ENCODE measurements at regions not wholly inside any gene's neighbourhood (a gene's known extent, or its start where the extent isn't known, plus 50 kb on each side); places are given as distances from the start of the nearest gene placed in this dataset.

GRCh38 chr6:137734875-137735182, 132.2 kb upstream of the TNFAIP3 start:
- Mint-ChIP-seq H3K27me3 (ENCODE audit: low read depth) (peaks cover 2% of the 10 kb centered on the region), H3K36me3 (ENCODE audit: insufficient read depth in 1 of 3, low read depth in 3 of 3) (no peaks in the 10 kb centered on the region), H3K9me3 (no peaks in the 10 kb centered on the region), H3K4me1 (no peaks in the 10 kb centered on the region), H3K27ac (no peak overlapping the region), H3K4me3 (no peak overlapping the region)
- WGBS (ENCODE audit: extremely low coverage, insufficient read length, low lambda C conversion rate) = no CpG with 5 or more reads among the region's 4 CpGs
- Histone ChIP-seq H4K5ac (ENCODE audit: insufficient read length, low read depth, low read length) (no peak overlapping the region), H4K20me1 (ENCODE audit: control insufficient read depth, insufficient read depth, insufficient read length) (no peaks in the 10 kb centered on the region), H3T11ph (ENCODE audit: low read length) (no peak overlapping the region), H3K23ac (ENCODE audit: insufficient read length, low read depth, low read length) (no peak overlapping the region), H2BK5ac (ENCODE audit: insufficient read length, low read length) (no peak overlapping the region), H4K8ac (replicated peaks; ENCODE audit: insufficient read length, low read depth, low read length) (no peak overlapping the region), H3K4ac (ENCODE audit: low read depth, low read length) (no peak overlapping the region), H4K91ac (ENCODE audit: insufficient read length, low read depth, low read length) (no peak overlapping the region), H3K14ac (ENCODE audit: insufficient read depth, low read length) (no peak overlapping the region), H3K56ac (ENCODE audit: insufficient read length, low read depth, low read length) (no peak overlapping the region), H3K23me2 (ENCODE audit: insufficient read length, low read depth, low read length, poor library complexity, severe bottlenecking) (no peaks in the 10 kb centered on the region), H3K9ac (ENCODE audit: extremely low read depth, insufficient read length, low read length) (no peak overlapping the region), H2AK5ac (ENCODE audit: insufficient read length, low read length) (no peak overlapping the region), H2AFZ (ENCODE audit: low read length) (no peak overlapping the region), H2BK120ac (ENCODE audit: low read depth, low read length, poor library complexity, severe bottlenecking) (no peak overlapping the region), H3K27me3 (ENCODE audit: insufficient read depth, low read length) (no peaks in the 10 kb centered on the region), H3K18ac (ENCODE audit: insufficient read length, low read depth, low read length) (no peak overlapping the region), H3K79me1 (ENCODE audit: insufficient read depth, low read depth, low read length, poor library complexity, severe bottlenecking) (no peaks in the 10 kb centered on the region), H3K27ac (ENCODE audit: insufficient read length, low read depth, low read length) (no peak overlapping the region), H3K9me3 (ENCODE audit: control insufficient read depth, low read depth, low read length) (no peaks in the 10 kb centered on the region), H3K79me2 (ENCODE audit: insufficient read depth, low read length) (no peaks in the 10 kb centered on the region), H2BK15ac (ENCODE audit: low read depth, low read length) (no peak overlapping the region), H3K4me1 (ENCODE audit: insufficient read depth, low read length) (no peaks in the 10 kb centered on the region), H2BK12ac (ENCODE audit: insufficient read length, low read depth, low read length) (no peak overlapping the region), H2BK20ac (ENCODE audit: low read depth, low read length, poor library complexity, severe bottlenecking) (no peak overlapping the region), H3K4me2 (ENCODE audit: insufficient read depth, insufficient read length, low read length) (no peak overlapping the region)
- DNase-seq = no peak
- TF ChIP-seq, protein P1, sequence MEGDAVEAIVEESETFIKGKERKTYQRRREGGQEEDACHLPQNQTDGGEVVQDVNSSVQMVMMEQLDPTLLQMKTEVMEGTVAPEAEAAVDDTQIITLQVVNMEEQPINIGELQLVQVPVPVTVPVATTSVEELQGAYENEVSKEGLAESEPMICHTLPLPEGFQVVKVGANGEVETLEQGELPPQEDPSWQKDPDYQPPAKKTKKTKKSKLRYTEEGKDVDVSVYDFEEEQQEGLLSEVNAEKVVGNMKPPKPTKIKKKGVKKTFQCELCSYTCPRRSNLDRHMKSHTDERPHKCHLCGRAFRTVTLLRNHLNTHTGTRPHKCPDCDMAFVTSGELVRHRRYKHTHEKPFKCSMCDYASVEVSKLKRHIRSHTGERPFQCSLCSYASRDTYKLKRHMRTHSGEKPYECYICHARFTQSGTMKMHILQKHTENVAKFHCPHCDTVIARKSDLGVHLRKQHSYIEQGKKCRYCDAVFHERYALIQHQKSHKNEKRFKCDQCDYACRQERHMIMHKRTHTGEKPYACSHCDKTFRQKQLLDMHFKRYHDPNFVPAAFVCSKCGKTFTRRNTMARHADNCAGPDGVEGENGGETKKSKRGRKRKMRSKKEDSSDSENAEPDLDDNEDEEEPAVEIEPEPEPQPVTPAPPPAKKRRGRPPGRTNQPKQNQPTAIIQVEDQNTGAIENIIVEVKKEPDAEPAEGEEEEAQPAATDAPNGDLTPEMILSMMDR (conservative IDR thresholded peaks at IDR 0.05) = no peak

Data from H9 (cell line).